HFF-Myc (cell line): ENCODE measurements at regions not wholly inside any gene's neighbourhood (a gene's known extent, or its start where the extent isn't known, plus 50 kb on each side); places are given as distances from the start of the nearest gene placed in this dataset.

ENCODE experiments used
- DNase-seq: peaks from one replicate; pipeline ENCODE4 v3.0.0-alpha.2; 2011; ENCODE audit warnings: low read depth; ENCODE audit errors: extremely low read depth
- H3K4me3 ChIP-seq: replicated peaks from 2 replicates; pipeline ENCODE4 v1.5.1; 2011; ENCODE audit warnings: low read depth, mild to moderate bottlenecking, control low read depth, low read length
- TF ChIP-seq, protein P1 (sequence below): IDR thresholded peaks from 2 replicates; pipeline ENCODE4 v1.5.1; 2012; ENCODE audit warnings: mild to moderate bottlenecking, low read depth, low read length, control low read depth; ENCODE audit errors: missing control alignments

DNA sequence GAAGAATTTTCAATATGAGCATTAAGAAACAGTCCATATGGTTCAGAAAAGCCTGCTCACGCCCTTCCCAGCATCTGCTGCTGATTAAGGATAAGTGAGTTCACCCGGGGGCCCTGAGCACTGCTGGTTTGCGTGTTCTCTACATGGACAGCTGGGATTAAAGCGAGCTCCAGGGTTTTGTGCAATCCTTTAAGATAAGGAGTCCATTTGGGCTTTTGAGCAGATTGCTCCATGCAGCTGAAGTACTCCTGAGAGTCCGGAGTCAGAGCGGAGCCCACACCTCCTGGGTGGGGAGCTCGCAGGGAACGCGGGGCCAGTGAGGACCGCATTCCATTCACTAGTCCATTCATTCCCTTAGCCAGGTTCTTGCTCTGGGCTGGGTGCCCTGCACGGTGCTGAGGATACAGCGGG lies 149.3 kb upstream of the COL5A1 start:
- TF ChIP-seq, protein P1, sequence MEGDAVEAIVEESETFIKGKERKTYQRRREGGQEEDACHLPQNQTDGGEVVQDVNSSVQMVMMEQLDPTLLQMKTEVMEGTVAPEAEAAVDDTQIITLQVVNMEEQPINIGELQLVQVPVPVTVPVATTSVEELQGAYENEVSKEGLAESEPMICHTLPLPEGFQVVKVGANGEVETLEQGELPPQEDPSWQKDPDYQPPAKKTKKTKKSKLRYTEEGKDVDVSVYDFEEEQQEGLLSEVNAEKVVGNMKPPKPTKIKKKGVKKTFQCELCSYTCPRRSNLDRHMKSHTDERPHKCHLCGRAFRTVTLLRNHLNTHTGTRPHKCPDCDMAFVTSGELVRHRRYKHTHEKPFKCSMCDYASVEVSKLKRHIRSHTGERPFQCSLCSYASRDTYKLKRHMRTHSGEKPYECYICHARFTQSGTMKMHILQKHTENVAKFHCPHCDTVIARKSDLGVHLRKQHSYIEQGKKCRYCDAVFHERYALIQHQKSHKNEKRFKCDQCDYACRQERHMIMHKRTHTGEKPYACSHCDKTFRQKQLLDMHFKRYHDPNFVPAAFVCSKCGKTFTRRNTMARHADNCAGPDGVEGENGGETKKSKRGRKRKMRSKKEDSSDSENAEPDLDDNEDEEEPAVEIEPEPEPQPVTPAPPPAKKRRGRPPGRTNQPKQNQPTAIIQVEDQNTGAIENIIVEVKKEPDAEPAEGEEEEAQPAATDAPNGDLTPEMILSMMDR: no peak
- no peak overlapping the region for H3K4me3 ChIP-seq
- DNase-seq: peak; percentile 83

DNA sequence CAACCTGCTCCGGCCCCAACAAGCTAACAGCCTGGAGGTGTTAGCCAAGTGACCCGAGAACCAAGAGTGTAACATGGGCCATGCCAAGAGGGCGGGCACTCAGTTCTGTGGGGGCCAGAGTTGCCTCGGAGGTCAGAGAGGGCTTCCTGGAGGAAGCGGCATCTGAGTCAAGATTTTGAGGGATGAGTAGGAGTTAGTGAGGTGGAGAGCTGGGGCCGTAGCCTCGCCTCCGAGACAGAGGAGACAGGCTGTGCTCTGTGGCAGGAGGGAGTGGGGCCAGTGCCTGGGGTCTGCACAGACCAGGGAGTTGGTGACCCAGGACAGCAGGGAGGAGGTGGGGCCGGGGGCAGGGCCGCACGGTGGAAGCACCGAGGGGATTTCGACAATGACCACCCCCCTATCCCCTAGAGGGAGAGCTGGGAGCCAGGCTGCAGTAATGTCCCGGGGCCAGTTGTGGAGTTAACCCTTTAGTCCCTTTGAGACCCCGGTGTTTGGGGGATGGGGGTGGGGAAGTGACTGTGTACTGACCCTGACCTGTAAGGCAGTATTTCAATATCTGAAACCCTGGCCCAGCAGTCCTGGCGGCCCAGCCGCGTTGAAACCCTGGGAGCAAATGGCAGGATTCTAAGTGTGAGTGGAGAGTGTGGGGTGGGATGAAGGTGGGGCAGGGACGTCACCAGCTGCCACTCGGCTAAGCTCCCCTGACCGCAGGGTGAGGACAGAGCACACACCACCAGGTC lies 148.7 kb upstream of the COL5A1 start:
- TF ChIP-seq, protein P1: no peak
- no peak overlapping the region for H3K4me3 ChIP-seq

DNA sequence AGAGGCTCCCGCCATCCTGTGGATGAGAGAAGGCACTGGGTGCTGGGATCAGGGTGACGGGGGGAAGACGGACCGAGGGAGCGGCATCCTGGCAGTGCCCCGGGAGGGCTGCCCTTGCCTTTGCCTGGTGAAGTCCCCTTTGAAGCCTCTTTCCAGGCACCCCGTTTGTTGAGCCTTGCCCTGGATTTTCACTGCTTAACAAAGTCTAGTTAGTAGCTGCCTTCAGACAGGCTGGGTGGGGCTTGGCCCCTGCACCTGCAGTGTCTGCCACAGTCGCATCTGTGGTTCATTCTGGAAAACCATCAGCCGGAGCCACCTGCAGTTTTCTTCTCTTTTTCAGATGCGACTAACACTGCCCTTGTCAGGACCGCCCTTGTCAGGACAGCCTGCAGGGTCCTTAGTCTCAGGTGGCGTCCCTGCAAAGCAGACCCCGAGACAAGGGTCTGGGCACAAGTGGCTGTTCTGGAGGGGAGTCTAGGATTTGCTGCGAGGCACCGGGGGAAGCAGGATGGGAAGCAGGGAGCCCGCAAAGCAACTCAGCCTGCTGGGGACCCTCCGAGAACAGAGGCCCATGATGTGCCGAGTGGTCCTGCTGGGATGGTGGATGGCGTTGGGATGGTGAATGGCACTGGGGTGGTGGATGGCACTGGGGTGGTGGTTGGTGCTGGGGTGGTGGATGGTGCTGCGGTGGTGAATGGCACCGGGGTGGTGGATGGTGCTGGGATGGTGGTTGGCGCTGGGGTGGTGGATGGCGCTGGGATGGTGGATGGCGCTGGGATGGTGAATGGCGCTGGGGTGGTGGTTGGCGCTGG lies 147.9 kb upstream of the COL5A1 start:
- no peak for DNase-seq
- TF ChIP-seq, protein P1: no peak
- H3K4me3 ChIP-seq: no peak overlapping the region

More for the DNA sequence above, 148.7 kb upstream of the COL5A1 start:
- no peak for DNase-seq

DNA sequence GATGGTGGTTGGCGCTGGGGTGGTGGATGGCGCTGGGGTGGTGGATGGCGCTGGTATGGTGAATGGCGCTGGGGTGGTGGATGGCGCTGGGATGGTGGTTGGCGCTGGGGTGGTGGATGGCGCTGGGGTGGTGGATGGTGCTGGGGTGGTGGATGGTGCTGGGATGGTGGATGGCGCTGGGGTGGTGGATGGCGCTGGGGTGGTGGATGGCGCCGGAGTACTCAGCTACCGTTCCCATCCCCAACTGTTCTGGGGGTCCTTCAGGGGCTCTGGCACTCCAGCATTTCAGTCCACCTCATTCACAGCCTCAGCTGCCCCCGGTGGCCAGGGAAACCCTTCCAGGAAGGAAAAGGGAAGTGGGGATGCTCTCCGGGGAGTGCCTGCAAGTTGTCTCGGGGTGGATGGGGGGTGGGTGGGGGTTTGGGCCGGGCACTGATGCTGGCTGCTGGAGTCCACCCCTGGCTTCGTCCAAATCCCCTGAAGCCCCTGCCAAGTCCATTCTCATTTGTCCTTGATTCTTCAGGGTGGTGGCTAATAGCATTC lies 147.3 kb upstream of the COL5A1 start:
- DNase-seq: no peak
- no peak overlapping the region for H3K4me3 ChIP-seq
- TF ChIP-seq, protein P1: no peak

DNA sequence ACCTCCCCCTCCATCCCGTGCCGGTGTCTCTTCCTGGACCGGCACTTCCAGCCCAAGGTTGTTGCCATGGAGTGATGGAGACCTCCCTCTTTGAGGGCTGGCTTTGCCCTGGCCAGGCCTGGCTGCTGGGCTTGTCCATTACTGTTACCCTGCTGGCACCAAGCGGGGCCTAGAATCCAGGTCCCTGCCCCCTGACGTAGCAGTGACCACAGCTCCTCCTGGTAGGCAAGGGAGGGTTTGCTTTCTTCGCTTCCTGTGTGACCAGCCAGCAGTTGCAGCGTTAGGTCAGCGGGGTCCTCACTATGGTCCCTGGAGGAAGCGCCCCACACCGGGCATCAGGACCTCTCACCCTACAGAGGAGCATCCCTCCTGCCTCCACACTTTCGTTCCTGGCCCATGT lies 146.7 kb upstream of the COL5A1 start:
- TF ChIP-seq, protein P1: no peak
- no peak for DNase-seq
- H3K4me3 ChIP-seq: no peak overlapping the region

DNA sequence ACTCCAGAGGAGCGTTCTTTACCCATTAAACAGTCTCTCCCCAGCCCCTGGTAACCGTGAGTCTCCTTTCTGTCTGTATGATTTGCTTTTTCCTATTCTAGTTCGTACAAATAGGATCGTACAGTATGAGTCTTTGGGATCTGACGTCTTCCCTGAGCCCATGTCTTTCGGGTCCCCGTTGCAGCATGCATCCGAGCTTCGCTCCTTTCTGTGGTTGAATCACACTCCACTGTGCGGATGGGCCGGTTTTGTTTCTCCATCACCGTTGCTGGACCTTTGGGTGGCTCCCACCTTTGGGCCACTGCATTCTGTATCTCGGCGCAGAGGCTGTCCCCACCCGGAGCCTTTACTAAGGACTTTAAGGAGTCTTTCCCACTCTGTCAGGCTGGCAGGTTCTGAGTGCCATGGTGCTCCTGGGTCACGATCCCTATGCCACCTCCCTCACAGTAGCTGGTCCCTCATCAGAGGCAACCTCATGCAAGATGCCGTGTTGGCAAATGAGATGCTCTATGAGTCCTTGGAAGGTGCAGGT lies 145.7 kb upstream of the COL5A1 start:
- no peak for DNase-seq
- H3K4me3 ChIP-seq: no peak overlapping the region
- TF ChIP-seq, protein P1: no peak
